HL-60 (cell line): ENCODE measurements at regions not wholly inside any gene's neighbourhood (a gene's known extent, or its start where the extent isn't known, plus 50 kb on each side); places are given as distances from the start of the nearest gene placed in this dataset.

Experiments used
- DNase-seq, 2 experiments: peaks; one replicate each; pipeline ENCODE4 v3.0.0-alpha.2; 2010 to 2020; ENCODE audit warnings: low read depth in 1 of 2, low spot score in 1 of 2
- H3K27ac ChIP-seq: fragments of 250-450 bp; sonication (Bioruptor Pico); replicated peaks from 2 replicates; pipeline ENCODE4 v1.5.1; 2020; ENCODE audit warnings: mild to moderate bottlenecking, moderate library complexity
- H3K27me3 ChIP-seq: fragments of 250-450 bp; sonication (Bioruptor Pico); 2 replicates; pipeline ENCODE4 v1.5.1; 2021; ENCODE audit warnings: mild to moderate bottlenecking, moderate library complexity; ENCODE audit not compliant: insufficient read depth, poor library complexity, severe bottlenecking
- H3K4me3 ChIP-seq: replicated peaks from 2 replicates; pipeline ENCODE4 v1.5.1; 2011; ENCODE audit warnings: mild to moderate bottlenecking, control low read depth, low read length; ENCODE audit not compliant: insufficient read depth
- CTCF ChIP-seq: IDR thresholded peaks from one replicate; pipeline ENCODE4 v1.5.1; 2011; ENCODE audit warnings: low read length, control low read depth, inconsistent platforms; ENCODE audit not compliant: insufficient read depth
- GABPA ChIP-seq: IDR thresholded peaks from 2 replicates; pipeline ENCODE4 v1.6.1; 2012; ENCODE audit warnings: low read depth
- POLR2AphosphoS5 ChIP-seq: IDR thresholded peaks from 2 replicates; pipeline ENCODE4 v1.6.1; 2012; ENCODE audit warnings: low read depth
- REST ChIP-seq: IDR thresholded peaks from 2 replicates; pipeline ENCODE4 v1.6.1; 2012; ENCODE audit warnings: low read depth; ENCODE audit not compliant: insufficient replicate concordance
- SPI1 ChIP-seq: IDR thresholded peaks from 2 replicates; pipeline ENCODE4 v1.6.1; 2012; ENCODE audit warnings: low read depth, mild to moderate bottlenecking, borderline replicate concordance

- TF ChIP-seq GABPA (no peak), SPI1 (no peak), REST (no peak), CTCF (no peak)
- Histone ChIP-seq H3K4me3 (no peak overlapping the region), H3K27me3 (no peaks in the 10 kb centered on the region), H3K27ac (no peak overlapping the region)
- no peak for DNase-seq
Observed at GRCh38 chr10:106513352-106513771, 651.1 kb downstream of the SORCS1 start.

GRCh38 chr10:106511917-106512316 is 652.6 kb downstream of the SORCS1 start:
- H3K27ac ChIP-seq = no peak overlapping the region
- TF ChIP-seq POLR2AphosphoS5 = no peak
- TF ChIP-seq SPI1 = no peak
- TF ChIP-seq REST = no peak
- no peak for TF ChIP-seq GABPA
- no peak for TF ChIP-seq CTCF
- no peak overlapping the region for H3K4me3 ChIP-seq
- DNase-seq = no peak
- H3K27me3 ChIP-seq = no peaks in the 10 kb centered on the region

- Histone ChIP-seq H3K27me3 (no peaks in the 10 kb centered on the region), H3K4me3 (no peak overlapping the region), H3K27ac (no peak overlapping the region)
- no peak for DNase-seq
- TF ChIP-seq GABPA = no peak
- TF ChIP-seq CTCF = no peak
Observed at GRCh38 chr10:106508950-106509349, 655.6 kb downstream of the SORCS1 start.

GRCh38 chr10:106506526-106507283 is 657.8 kb downstream of the SORCS1 start:
- Histone ChIP-seq H3K27me3 (no peaks in the 10 kb centered on the region), H3K4me3 (no peak overlapping the region), H3K27ac (no peak overlapping the region)
- no peak for TF ChIP-seq GABPA
- TF ChIP-seq POLR2AphosphoS5 = no peak
- TF ChIP-seq REST = no peak
- TF ChIP-seq CTCF = no peak
- no peak for TF ChIP-seq SPI1
- DNase-seq = no peak
